Calu3 (cell line): ENCODE measurements at regions not wholly inside any gene's neighbourhood (a gene's known extent, or its start where the extent isn't known, plus 50 kb on each side); places are given as distances from the start of the nearest gene placed in this dataset.

Source experiments
- BruUV-seq: library from RNA; stranded (reverse); fragments of 400-500 nt; replicated peaks from 2 replicates; lab custom pipeline; 2021; lab: Mats Ljungman, UMichigan
- CTCF ChIA-PET: fragments of 300-600 bp; sonication (Branson Sonifier 250); formaldehyde crosslinking; loops from one replicate; lab custom pipeline; 2022; ENCODE audit warnings: antibody characterized with exemption; lab: Charles Lee
- DNase-seq: peaks from one replicate; pipeline ENCODE4 v3.0.0; 2022
- H3K27ac Mint-ChIP-seq: one replicate; pipeline ENCODE4 v1.8.0; 2022; ENCODE audit warnings: mixed read lengths; ENCODE audit not compliant: unreplicated experiment
- H3K27me3 Mint-ChIP-seq: one replicate; pipeline ENCODE4 v1.8.0; 2022; ENCODE audit warnings: mixed read lengths; ENCODE audit not compliant: unreplicated experiment
- H3K36me3 Mint-ChIP-seq: one replicate; pipeline ENCODE4 v1.8.0; 2022; ENCODE audit warnings: mild to moderate bottlenecking, moderate library complexity, mixed read lengths; ENCODE audit not compliant: insufficient read depth, unreplicated experiment
- H3K4me1 Mint-ChIP-seq: one replicate; pipeline ENCODE4 v1.8.0; 2022; ENCODE audit warnings: mild to moderate bottlenecking, low read depth, mixed read lengths; ENCODE audit not compliant: unreplicated experiment
- H3K4me3 Mint-ChIP-seq: one replicate; pipeline ENCODE4 v1.8.0; 2022; ENCODE audit warnings: mild to moderate bottlenecking, low read depth, moderate library complexity, mixed read lengths; ENCODE audit not compliant: unreplicated experiment
- H3K9me3 Mint-ChIP-seq: one replicate; pipeline ENCODE4 v1.8.0; 2022; ENCODE audit warnings: low read depth, mixed read lengths; ENCODE audit not compliant: unreplicated experiment
- intact Hi-C: fragments of 100-400 bp; cut with micrococcal nuclease; formaldehyde crosslinking; loops from one replicate; pipeline ENCODE4 v1.10.0; 2022; ENCODE audit not compliant: unreplicated experiment
- TF ChIP-seq, protein P1 (sequence below): fragments of 200-600 bp; IDR thresholded peaks from one replicate; pipeline ENCODE4 v1.8.0; 2022; ENCODE audit warnings: antibody characterized with exemption; ENCODE audit not compliant: unreplicated experiment

DNA sequence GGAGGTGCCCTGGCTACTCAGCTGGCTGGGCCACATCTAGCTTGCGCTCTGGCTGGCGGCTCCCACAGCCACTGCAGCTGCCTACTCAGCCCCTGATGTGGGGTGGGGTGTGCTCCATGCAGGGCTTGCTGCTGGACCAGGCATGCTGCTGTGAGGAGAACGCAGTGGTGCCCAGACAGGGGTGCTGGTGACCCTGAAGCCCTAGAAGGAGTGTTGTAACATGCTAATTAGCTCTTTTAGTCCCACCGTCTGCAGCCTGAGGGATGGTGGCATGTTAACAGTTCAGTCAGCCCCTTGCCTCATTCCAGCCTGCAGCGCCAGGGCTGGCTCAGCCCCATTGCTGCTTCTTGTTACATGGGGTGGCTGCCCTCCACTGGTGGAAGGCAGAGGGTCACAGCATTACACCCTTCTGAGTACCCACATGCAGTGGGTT, 642.3 kb downstream of the DMRTA1 start:
- no peak overlapping the region for H3K4me3 Mint-ChIP-seq
- no peaks in the 10 kb centered on the region for H3K4me1 Mint-ChIP-seq
- H3K36me3 Mint-ChIP-seq: no peaks in the 10 kb centered on the region
- TF ChIP-seq, protein P1, sequence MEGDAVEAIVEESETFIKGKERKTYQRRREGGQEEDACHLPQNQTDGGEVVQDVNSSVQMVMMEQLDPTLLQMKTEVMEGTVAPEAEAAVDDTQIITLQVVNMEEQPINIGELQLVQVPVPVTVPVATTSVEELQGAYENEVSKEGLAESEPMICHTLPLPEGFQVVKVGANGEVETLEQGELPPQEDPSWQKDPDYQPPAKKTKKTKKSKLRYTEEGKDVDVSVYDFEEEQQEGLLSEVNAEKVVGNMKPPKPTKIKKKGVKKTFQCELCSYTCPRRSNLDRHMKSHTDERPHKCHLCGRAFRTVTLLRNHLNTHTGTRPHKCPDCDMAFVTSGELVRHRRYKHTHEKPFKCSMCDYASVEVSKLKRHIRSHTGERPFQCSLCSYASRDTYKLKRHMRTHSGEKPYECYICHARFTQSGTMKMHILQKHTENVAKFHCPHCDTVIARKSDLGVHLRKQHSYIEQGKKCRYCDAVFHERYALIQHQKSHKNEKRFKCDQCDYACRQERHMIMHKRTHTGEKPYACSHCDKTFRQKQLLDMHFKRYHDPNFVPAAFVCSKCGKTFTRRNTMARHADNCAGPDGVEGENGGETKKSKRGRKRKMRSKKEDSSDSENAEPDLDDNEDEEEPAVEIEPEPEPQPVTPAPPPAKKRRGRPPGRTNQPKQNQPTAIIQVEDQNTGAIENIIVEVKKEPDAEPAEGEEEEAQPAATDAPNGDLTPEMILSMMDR: no peak
- peak; percentile 14 for DNase-seq
- CTCF ChIA-PET: no interaction called here
- no TSS peak for BruUV-seq
- H3K27me3 Mint-ChIP-seq: no peaks in the 10 kb centered on the region
- H3K27ac Mint-ChIP-seq: no peak overlapping the region
- H3K9me3 Mint-ChIP-seq: no peaks in the 10 kb centered on the region
- intact Hi-C loops: loop anchor here (1.0 kb wide), 1 partner anchor 276 kb away; no protein-coding TSS in a partner anchor

DNA sequence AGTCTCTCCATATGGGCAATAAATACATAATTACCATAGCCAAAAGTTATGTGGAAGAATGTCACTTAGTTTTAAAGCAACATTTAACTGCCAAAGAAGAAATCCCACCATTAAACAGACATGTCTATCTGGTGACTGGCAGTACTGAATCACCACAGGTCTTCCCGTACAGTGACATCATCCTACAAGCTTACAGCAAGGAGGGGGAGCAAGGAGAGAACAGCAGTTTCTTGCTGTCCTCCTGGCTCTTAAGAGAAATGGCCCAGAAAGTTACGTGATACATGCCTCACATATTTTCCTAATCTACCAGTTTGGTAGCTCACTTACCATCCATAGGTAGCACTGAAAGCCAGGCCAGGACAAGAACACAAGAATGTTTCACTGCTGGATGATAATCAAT, 671.0 kb downstream of the DMRTA1 start:
- TF ChIP-seq, protein P1: no peak
- intact Hi-C loops: no loop called here
- DNase-seq: no peak
- CTCF ChIA-PET: no interaction called here
- no TSS peak for BruUV-seq
- H3K4me1 Mint-ChIP-seq: no peaks in the 10 kb centered on the region
- no peaks in the 10 kb centered on the region for H3K9me3 Mint-ChIP-seq
- H3K27ac Mint-ChIP-seq: no peak overlapping the region
- no peak overlapping the region for H3K4me3 Mint-ChIP-seq
- no peaks in the 10 kb centered on the region for H3K36me3 Mint-ChIP-seq
- no peaks in the 10 kb centered on the region for H3K27me3 Mint-ChIP-seq

DNA sequence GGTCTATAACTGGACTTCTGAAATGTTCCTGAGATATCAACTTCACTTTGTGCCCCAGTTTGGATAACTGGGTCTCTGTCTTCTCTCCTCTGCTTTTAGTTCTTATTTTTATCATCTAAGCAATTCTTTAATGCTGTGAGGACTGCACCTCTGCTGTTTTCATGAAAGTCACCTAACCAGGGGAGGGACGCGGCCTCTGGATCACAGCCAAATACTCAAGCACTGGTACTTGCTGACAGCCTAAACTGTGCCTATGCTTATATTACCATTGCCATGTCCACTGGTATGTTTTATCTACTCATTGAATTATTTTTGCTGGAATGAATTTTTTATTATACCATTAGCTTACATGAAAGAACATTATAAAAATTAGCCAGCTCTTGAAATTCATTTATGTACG, 674.0 kb downstream of the DMRTA1 start:
- CTCF ChIA-PET: no interaction called here
- no peak overlapping the region for H3K4me3 Mint-ChIP-seq
- BruUV-seq: no TSS peak
- H3K27me3 Mint-ChIP-seq: no peaks in the 10 kb centered on the region
- no peak overlapping the region for H3K27ac Mint-ChIP-seq
- no peaks in the 10 kb centered on the region for H3K9me3 Mint-ChIP-seq
- DNase-seq: no peak
- no peaks in the 10 kb centered on the region for H3K36me3 Mint-ChIP-seq
- TF ChIP-seq, protein P1: no peak
- H3K4me1 Mint-ChIP-seq: no peaks in the 10 kb centered on the region
- intact Hi-C loops: no loop called here

DNA sequence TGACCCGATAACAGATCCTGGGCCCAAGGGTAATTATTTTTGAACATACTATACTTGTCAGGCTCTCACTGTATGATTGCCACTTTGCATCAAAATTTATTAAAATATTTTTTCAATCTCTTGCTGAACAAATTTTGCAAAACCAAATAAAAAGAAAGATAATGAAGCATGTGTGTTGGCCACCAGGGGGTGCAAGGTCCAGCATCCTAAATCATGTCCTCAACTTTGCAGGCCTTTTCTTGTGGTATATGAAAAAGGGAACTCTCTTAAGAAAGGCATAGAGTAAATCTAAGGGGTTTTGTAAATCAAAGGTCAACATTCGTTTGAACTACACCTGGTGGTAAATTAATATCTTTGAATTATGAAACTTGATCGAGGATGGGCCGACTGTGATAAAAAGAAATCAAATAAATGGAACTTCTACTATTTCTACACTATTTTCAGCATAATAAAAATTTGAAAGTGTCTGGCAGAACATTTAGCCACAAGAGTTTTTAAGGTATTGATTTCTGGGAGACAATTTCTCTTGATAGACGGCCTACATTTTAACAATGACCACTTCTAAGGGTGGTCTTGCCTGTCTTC, 676.5 kb downstream of the DMRTA1 start:
- TF ChIP-seq, protein P1: peak; percentile 26
- DNase-seq: peak; percentile 31
- intact Hi-C loops: loop anchor here (1.0 to 2.0 kb wide), 2 partner anchors 369 to 580 kb away; no protein-coding TSS in a partner anchor
- H3K4me3 Mint-ChIP-seq: no peak overlapping the region
- H3K4me1 Mint-ChIP-seq: no peaks in the 10 kb centered on the region
- CTCF ChIA-PET: no interaction called here
- no peaks in the 10 kb centered on the region for H3K36me3 Mint-ChIP-seq
- no peak overlapping the region for H3K27ac Mint-ChIP-seq
- H3K27me3 Mint-ChIP-seq: no peaks in the 10 kb centered on the region
- no peaks in the 10 kb centered on the region for H3K9me3 Mint-ChIP-seq
- BruUV-seq: no TSS peak
